WTC11 (cell line): ENCODE measurements at regions not wholly inside any gene's neighbourhood (a gene's known extent, or its start where the extent isn't known, plus 50 kb on each side); places are given as distances from the start of the nearest gene placed in this dataset.

Experiments used
- ATAC-seq: fragments of 200-7000 bp; cut with Tn5 transposase; 2 replicates; pipeline ENCODE4 v1.10.0; 2021; ENCODE audit warnings: mild to moderate bottlenecking, moderate library complexity
- CTCF ChIA-PET: fragments of 300-600 bp; sonication (Branson Sonifier 250); formaldehyde crosslinking; loops from one replicate; lab custom pipeline; 2021; ENCODE audit warnings: antibody characterized with exemption; lab: Charles Lee
- POLR2A ChIA-PET: fragments of 350-600 bp; sonication (Branson Sonifier 250); formaldehyde crosslinking; loops from one replicate; lab custom pipeline; 2021; ENCODE audit warnings: antibody characterized with exemption; lab: Charles Lee
- DNase-seq: peaks from one replicate; pipeline ENCODE4 v3.0.0; 2021; ENCODE audit warnings: low spot score
- H3K27ac Mint-ChIP-seq: 2 replicates; pipeline ENCODE4 v1.8.0; 2021; ENCODE audit warnings: mixed read lengths
- H3K27me3 Mint-ChIP-seq: 2 replicates; pipeline ENCODE4 v1.8.0; 2021; ENCODE audit warnings: low read depth, mild to moderate bottlenecking, moderate library complexity, mixed read lengths
- H3K36me3 Mint-ChIP-seq: 2 replicates; pipeline ENCODE4 v1.8.0; 2021; ENCODE audit warnings: mixed read lengths
- H3K4me1 Mint-ChIP-seq: 2 replicates; pipeline ENCODE4 v1.8.0; 2022; ENCODE audit warnings: mixed read lengths
- H3K4me3 Mint-ChIP-seq: 2 replicates; pipeline ENCODE4 v1.8.0; 2021; ENCODE audit warnings: mild to moderate bottlenecking, moderate library complexity, mixed read lengths
- H3K9me3 Mint-ChIP-seq: 2 replicates; pipeline ENCODE4 v1.8.0; 2021; ENCODE audit warnings: mixed read lengths
- CREB1 ChIP-seq: sonication (generic); formaldehyde crosslinking; IDR thresholded peaks from 2 replicates; pipeline ENCODE4 v1.8.0; 2023; ENCODE audit warnings: mild to moderate bottlenecking, missing genetic modification reagents
- HMGA2 ChIP-seq: fragments of 250-450 bp; sonication (Bioruptor Pico); IDR thresholded peaks from 2 replicates; pipeline ENCODE4 v1.4.0; 2021; ENCODE audit warnings: mild to moderate bottlenecking, moderate library complexity
- JAZF1 ChIP-seq: fragments of 250-450 bp; sonication (Bioruptor Pico); IDR thresholded peaks from 2 replicates; pipeline ENCODE4 v1.9.0; 2021; ENCODE audit warnings: moderate library complexity, mild to moderate bottlenecking, inconsistent platforms
- NR2C2 ChIP-seq: sonication (generic); formaldehyde crosslinking; IDR thresholded peaks from 2 replicates; pipeline ENCODE4 v1.8.0; 2022; ENCODE audit warnings: mild to moderate bottlenecking, missing genetic modification reagents
- NR3C1 ChIP-seq: sonication (generic); formaldehyde crosslinking; conservative IDR thresholded peaks from 2 replicates; pipeline ENCODE4 v1.8.1; 2023; ENCODE audit warnings: low read depth, mild to moderate bottlenecking, missing genetic modification reagents
- SMAD3 ChIP-seq: sonication (generic); formaldehyde crosslinking; IDR thresholded peaks from 2 replicates; pipeline ENCODE4 v1.8.0; 2022; ENCODE audit warnings: missing genetic modification reagents, mild to moderate bottlenecking, borderline replicate concordance
- SP1 ChIP-seq: sonication (generic); formaldehyde crosslinking; conservative IDR thresholded peaks from 2 replicates; pipeline ENCODE4 v1.8.1; 2022; ENCODE audit warnings: missing genetic modification reagents
- ZNF121 ChIP-seq: sonication (generic); formaldehyde crosslinking; IDR thresholded peaks from 2 replicates; pipeline ENCODE4 v1.8.0; 2023; ENCODE audit warnings: missing genetic modification reagents
- ZNF219 ChIP-seq: sonication (generic); formaldehyde crosslinking; IDR thresholded peaks from 2 replicates; pipeline ENCODE4 v1.8.0; 2023; ENCODE audit warnings: missing genetic modification reagents, mild to moderate bottlenecking, borderline replicate concordance
- ZNF416 ChIP-seq: fragments of 250-450 bp; sonication (Bioruptor Pico); IDR thresholded peaks from 2 replicates; pipeline ENCODE4 v1.9.0; 2021; ENCODE audit warnings: mild to moderate bottlenecking, inconsistent platforms
- TF ChIP-seq, protein P1 (sequence below): sonication (generic); formaldehyde crosslinking; IDR thresholded peaks from 2 replicates; pipeline ENCODE4 v1.8.0; 2022; ENCODE audit warnings: mild to moderate bottlenecking, missing genetic modification reagents
- TF ChIP-seq, protein P2 (sequence below): fragments of 250-450 bp; sonication (Bioruptor Pico); IDR thresholded peaks from 2 replicates; pipeline ENCODE4 v1.9.0; 2021; ENCODE audit warnings: mild to moderate bottlenecking
- TF ChIP-seq, protein P3 (sequence below): sonication (generic); formaldehyde crosslinking; conservative IDR thresholded peaks from 2 replicates; pipeline ENCODE4 v1.8.1; 2023; ENCODE audit warnings: mild to moderate bottlenecking, low read depth, missing genetic modification reagents, moderate library complexity
- TF ChIP-seq, protein P4 (sequence below): sonication (generic); formaldehyde crosslinking; IDR thresholded peaks from 2 replicates; pipeline ENCODE4 v1.8.0; 2022; ENCODE audit warnings: mild to moderate bottlenecking, missing genetic modification reagents
- TF ChIP-seq, protein P5 (sequence below): fragments of 250-450 bp; sonication (Bioruptor Pico); IDR thresholded peaks from 2 replicates; pipeline ENCODE4 v2.1.2; 2022; ENCODE audit warnings: mild to moderate bottlenecking, moderate library complexity
- TF ChIP-seq, protein P6 (sequence below): fragments of 250-450 bp; sonication (Bioruptor Pico); IDR thresholded peaks from 2 replicates; pipeline ENCODE4 v1.9.0; 2021; ENCODE audit warnings: mild to moderate bottlenecking, borderline replicate concordance
- TF ChIP-seq, protein P7 (sequence below): sonication (generic); formaldehyde crosslinking; IDR thresholded peaks from 2 replicates; pipeline ENCODE4 v1.8.1; 2023; ENCODE audit warnings: mild to moderate bottlenecking, missing genetic modification reagents, moderate library complexity

DNA sequence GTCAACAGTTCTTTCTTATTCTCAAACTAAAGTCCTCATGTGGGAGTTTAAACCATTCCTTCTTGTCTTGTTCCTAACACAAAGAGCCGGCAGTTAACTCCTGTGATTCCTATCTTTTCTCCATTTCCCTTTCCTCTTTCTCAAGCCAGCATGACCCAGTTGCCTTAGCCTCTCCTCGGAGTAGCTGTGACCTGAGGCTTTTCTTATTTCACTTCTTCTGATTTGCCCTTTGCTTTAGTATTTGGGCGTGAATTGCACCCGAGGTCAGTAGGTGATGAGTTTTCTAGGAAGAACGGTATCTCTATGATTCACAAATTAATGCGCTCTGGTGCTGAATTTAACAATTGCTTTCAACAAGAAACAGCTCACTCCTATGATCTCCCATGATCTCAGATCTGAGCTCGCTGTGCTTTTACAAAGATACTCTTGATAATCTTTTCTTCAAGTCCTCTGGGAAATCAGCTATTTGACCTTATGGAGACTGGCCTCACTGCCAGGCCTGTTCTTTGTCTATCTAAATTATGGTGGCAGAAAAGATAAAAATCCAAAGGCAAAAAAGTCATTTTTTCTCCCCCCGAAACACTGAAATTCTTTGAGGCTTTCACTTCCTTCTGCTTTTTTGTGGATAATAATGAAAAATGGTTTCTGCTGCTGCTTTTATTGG lies 184.6 kb downstream of the JCAD start (continued):
- TF ChIP-seq, protein P1, sequence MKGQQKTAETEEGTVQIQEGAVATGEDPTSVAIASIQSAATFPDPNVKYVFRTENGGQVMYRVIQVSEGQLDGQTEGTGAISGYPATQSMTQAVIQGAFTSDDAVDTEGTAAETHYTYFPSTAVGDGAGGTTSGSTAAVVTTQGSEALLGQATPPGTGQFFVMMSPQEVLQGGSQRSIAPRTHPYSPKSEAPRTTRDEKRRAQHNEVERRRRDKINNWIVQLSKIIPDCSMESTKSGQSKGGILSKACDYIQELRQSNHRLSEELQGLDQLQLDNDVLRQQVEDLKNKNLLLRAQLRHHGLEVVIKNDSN (CRISPR knock-in tag), result no peak
- no peak for TF ChIP-seq NR2C2 (CRISPR knock-in tag)
- TF ChIP-seq CREB1 (CRISPR knock-in tag), result no peak

DNA sequence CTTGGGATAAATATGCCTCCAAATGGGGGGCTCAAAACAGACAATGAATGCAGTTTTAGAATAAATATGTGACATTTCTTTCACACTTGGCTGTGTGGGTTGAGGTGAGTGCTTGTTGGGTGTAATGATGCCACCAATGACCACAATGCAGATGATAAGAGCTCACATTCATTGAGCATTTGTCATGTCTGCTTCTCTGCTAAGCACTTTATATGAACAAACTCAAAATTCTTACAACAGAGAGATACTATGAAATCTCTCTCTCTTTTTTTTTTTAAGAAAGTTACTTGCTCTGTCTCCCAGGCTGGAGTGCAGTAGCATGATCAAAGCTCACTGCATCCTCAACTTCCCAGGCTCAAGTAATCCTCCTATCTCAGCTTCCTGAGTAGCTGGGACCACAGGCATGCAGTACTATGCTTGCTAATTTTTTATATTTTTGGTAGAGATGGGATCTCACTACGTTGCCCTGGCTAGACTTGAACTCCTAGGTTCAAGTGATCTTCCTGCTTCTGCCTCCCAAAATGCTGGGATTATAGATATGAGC lies 185.4 kb downstream of the JCAD start:
- DNase-seq, result no peak
- H3K27ac Mint-ChIP-seq, result no peak overlapping the region
- ATAC-seq, result no peak
- ChIA-PET CTCF (interaction anchor here (0.8 kb wide), 1 partner anchor 16 kb away, joined by 5 read pairs; no protein-coding TSS in a partner anchor), POLR2A (no interaction called here)
- TF ChIP-seq, protein P2, sequence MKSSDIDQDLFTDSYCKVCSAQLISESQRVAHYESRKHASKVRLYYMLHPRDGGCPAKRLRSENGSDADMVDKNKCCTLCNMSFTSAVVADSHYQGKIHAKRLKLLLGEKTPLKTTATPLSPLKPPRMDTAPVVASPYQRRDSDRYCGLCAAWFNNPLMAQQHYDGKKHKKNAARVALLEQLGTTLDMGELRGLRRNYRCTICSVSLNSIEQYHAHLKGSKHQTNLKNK, result no peak
- 0 out of 2 replicates have a peak, but pooled peaks have one; percentile 40 for TF ChIP-seq ZNF121 (CRISPR knock-in tag)
- no peak for TF ChIP-seq JAZF1 (CRISPR knock-in tag)
- no peaks in the 10 kb centered on the region for H3K36me3 Mint-ChIP-seq
- no peaks in the 10 kb centered on the region for H3K27me3 Mint-ChIP-seq
- peaks cover 8% of the 10 kb centered on the region; the same call in 1 of the 2 replicates for H3K9me3 Mint-ChIP-seq
- H3K4me3 Mint-ChIP-seq, result no peak overlapping the region
- H3K4me1 Mint-ChIP-seq, result peaks cover 5% of the 10 kb centered on the region

DNA sequence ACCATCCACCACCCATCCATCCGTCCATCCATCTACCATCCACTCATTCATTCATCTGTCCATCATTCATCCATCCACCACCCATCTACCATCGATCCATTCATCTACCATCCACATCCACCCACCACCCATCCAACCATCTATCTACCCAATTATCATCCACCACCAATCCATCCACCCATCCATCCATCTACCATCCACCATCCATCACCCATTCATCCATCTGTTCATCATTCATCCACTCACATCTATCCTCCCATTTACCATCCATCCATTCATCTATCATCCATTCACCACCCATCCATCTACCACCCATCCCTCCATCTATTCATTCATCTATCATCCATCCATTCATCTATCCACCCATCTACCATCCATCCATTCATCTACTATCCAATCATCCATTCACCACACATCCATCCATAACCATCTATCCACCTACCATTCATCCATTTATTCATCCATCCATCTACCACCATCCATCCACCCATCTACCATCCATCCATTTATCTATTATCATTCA lies 188.8 kb downstream of the JCAD start:
- ATAC-seq, result no peak
- ChIA-PET POLR2A (no interaction called here), CTCF (no interaction called here)
- Mint-ChIP-seq H3K4me3 (no peak overlapping the region), H3K27me3 (no peaks in the 10 kb centered on the region), H3K9me3 (peaks cover 8% of the 10 kb centered on the region; the same call in 1 of the 2 replicates), H3K36me3 (no peaks in the 10 kb centered on the region), H3K4me1 (no peaks in the 10 kb centered on the region), H3K27ac (no peak overlapping the region)
- TF ChIP-seq ZNF416, result no peak
- no peak for DNase-seq

DNA sequence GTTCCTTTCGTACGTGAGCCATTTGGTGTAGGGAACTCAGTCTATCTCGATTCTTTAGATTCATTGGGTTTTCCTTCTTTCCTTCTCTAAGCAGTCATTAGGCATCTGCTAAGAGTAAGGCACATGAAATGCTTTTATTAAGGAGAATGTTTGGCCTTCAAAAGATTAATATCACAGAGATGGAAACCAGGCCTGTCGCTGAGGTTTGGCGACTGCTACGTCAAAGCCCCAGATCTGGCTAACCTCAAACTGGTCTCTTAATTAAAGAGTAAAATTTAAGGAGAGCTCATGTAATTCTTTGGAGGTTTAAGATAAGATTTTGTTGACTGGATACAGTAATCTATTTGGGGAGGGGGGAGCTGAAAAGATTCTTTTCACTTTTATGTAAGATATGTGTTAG lies 189.8 kb downstream of the JCAD start:
- ChIA-PET POLR2A (no interaction called here), CTCF (no interaction called here)
- Mint-ChIP-seq H3K4me1 (no peaks in the 10 kb centered on the region), H3K4me3 (no peak overlapping the region), H3K9me3 (peaks cover 8% of the 10 kb centered on the region; the same call in 1 of the 2 replicates), H3K27ac (no peak overlapping the region), H3K36me3 (no peaks in the 10 kb centered on the region), H3K27me3 (no peaks in the 10 kb centered on the region)
- no peak for DNase-seq
- no peak for ATAC-seq
- TF ChIP-seq SMAD3 (CRISPR knock-in tag) (no peak), HMGA2 (no peak), SP1 (no peak), NR3C1 (CRISPR knock-in tag) (no peak), ZNF121 (CRISPR knock-in tag) (no peak), ZNF219 (no peak)
- TF ChIP-seq, protein P3, sequence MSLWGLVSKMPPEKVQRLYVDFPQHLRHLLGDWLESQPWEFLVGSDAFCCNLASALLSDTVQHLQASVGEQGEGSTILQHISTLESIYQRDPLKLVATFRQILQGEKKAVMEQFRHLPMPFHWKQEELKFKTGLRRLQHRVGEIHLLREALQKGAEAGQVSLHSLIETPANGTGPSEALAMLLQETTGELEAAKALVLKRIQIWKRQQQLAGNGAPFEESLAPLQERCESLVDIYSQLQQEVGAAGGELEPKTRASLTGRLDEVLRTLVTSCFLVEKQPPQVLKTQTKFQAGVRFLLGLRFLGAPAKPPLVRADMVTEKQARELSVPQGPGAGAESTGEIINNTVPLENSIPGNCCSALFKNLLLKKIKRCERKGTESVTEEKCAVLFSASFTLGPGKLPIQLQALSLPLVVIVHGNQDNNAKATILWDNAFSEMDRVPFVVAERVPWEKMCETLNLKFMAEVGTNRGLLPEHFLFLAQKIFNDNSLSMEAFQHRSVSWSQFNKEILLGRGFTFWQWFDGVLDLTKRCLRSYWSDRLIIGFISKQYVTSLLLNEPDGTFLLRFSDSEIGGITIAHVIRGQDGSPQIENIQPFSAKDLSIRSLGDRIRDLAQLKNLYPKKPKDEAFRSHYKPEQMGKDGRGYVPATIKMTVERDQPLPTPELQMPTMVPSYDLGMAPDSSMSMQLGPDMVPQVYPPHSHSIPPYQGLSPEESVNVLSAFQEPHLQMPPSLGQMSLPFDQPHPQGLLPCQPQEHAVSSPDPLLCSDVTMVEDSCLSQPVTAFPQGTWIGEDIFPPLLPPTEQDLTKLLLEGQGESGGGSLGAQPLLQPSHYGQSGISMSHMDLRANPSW (CRISPR knock-in tag), result no peak
- TF ChIP-seq, protein P4, sequence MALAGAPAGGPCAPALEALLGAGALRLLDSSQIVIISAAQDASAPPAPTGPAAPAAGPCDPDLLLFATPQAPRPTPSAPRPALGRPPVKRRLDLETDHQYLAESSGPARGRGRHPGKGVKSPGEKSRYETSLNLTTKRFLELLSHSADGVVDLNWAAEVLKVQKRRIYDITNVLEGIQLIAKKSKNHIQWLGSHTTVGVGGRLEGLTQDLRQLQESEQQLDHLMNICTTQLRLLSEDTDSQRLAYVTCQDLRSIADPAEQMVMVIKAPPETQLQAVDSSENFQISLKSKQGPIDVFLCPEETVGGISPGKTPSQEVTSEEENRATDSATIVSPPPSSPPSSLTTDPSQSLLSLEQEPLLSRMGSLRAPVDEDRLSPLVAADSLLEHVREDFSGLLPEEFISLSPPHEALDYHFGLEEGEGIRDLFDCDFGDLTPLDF (CRISPR knock-in tag), result no peak
- TF ChIP-seq, protein P5, sequence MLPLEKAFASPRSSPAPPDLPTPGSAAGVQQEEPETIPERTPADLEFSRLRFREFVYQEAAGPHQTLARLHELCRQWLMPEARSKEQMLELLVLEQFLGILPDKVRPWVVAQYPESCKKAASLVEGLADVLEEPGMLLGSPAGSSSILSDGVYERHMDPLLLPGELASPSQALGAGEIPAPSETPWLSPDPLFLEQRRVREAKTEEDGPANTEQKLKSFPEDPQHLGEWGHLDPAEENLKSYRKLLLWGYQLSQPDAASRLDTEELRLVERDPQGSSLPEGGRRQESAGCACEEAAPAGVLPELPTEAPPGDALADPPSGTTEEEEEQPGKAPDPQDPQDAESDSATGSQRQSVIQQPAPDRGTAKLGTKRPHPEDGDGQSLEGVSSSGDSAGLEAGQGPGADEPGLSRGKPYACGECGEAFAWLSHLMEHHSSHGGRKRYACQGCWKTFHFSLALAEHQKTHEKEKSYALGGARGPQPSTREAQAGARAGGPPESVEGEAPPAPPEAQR (CRISPR knock-in tag), result no peak
- TF ChIP-seq, protein P6, sequence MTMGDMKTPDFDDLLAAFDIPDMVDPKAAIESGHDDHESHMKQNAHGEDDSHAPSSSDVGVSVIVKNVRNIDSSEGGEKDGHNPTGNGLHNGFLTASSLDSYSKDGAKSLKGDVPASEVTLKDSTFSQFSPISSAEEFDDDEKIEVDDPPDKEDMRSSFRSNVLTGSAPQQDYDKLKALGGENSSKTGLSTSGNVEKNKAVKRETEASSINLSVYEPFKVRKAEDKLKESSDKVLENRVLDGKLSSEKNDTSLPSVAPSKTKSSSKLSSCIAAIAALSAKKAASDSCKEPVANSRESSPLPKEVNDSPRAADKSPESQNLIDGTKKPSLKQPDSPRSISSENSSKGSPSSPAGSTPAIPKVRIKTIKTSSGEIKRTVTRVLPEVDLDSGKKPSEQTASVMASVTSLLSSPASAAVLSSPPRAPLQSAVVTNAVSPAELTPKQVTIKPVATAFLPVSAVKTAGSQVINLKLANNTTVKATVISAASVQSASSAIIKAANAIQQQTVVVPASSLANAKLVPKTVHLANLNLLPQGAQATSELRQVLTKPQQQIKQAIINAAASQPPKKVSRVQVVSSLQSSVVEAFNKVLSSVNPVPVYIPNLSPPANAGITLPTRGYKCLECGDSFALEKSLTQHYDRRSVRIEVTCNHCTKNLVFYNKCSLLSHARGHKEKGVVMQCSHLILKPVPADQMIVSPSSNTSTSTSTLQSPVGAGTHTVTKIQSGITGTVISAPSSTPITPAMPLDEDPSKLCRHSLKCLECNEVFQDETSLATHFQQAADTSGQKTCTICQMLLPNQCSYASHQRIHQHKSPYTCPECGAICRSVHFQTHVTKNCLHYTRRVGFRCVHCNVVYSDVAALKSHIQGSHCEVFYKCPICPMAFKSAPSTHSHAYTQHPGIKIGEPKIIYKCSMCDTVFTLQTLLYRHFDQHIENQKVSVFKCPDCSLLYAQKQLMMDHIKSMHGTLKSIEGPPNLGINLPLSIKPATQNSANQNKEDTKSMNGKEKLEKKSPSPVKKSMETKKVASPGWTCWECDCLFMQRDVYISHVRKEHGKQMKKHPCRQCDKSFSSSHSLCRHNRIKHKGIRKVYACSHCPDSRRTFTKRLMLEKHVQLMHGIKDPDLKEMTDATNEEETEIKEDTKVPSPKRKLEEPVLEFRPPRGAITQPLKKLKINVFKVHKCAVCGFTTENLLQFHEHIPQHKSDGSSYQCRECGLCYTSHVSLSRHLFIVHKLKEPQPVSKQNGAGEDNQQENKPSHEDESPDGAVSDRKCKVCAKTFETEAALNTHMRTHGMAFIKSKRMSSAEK, result no peak
- TF ChIP-seq, protein P7, sequence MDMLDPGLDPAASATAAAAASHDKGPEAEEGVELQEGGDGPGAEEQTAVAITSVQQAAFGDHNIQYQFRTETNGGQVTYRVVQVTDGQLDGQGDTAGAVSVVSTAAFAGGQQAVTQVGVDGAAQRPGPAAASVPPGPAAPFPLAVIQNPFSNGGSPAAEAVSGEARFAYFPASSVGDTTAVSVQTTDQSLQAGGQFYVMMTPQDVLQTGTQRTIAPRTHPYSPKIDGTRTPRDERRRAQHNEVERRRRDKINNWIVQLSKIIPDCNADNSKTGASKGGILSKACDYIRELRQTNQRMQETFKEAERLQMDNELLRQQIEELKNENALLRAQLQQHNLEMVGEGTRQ (CRISPR knock-in tag), result no peak
